Adrenal gland (tissue), 9 donors: ENCODE measurements at regions not wholly inside any gene's neighbourhood (a gene's known extent, or its start where the extent isn't known, plus 50 kb on each side); places are given as distances from the start of the nearest gene placed in this dataset.

Experiments
- DNase-seq, 7 donors: peaks; one replicate each; pipeline ENCODE4 v3.0.0-alpha.2; 2019 to 2020
- H3K27ac ChIP-seq, 5 donors: fragments of 200-600 bp; sonication (generic) in 4 of 5; 1 replicate in 3 of 5; 2 replicates in 2 of 5; pipeline versions ENCODE4 v1.5.1 to v1.8.0; 2016 to 2020; ENCODE audit warnings: mild to moderate bottlenecking in 1 of 5
- H3K27me3 ChIP-seq: fragments of 200-600 bp; 2 replicates; pipeline ENCODE4 v1.8.0; 2021
- H3K36me3 ChIP-seq, 2 donors: fragments of 200-600 bp; replicated peaks in 1 of 2; 1 replicate in 1 of 2; 2 replicates in 1 of 2; pipeline versions ENCODE4 v1.5.1 to v1.8.0; 2018 to 2022
- H3K4me1 ChIP-seq, 2 donors: fragments of 200-600 bp; replicated peaks in 1 of 2; 1 replicate in 1 of 2; 2 replicates in 1 of 2; pipeline versions ENCODE4 v1.5.1 to v1.8.0; 2018 to 2021
- H3K4me3 ChIP-seq, 4 donors: fragments of 200-600 bp; sonication (generic) in 3 of 4; one replicate each; pipeline ENCODE4 v1.5.1; 2016 to 2018
- H3K9me3 ChIP-seq, 3 donors: fragments of 200-600 bp; sonication (generic) in 1 of 3; replicated peaks in 1 of 3; 1 replicate in 2 of 3; 2 replicates in 1 of 3; pipeline versions ENCODE4 v1.5.1 to v1.8.0; 2016 to 2021
- POLR2A ChIP-seq, 2 donors: fragments of 450-650 bp; IDR thresholded peaks; one replicate each; pipeline ENCODE4 v1.6.1; 2017; ENCODE audit warnings: antibody characterized with exemption in 2 of 2, mild to moderate bottlenecking in 2 of 2, moderate library complexity in 1 of 2
- WGBS, 4 donors: extraction: QIAGEN DNeasy Blood & Tissue Kit in 2 of 4; methylation state at CpG; one replicate each; pipeline versions ENCODE4 v1.1.5 to v1.1.7; 2013 to 2017; 5-methylcytosine and 5-hydroxymethylcytosine counted together
- intact Hi-C, 2 donors: fragments of 100-400 bp; cut with DNase I; formaldehyde crosslinking; loops; one replicate each; pipeline versions ENCODE4 v1.14.1 to v1.15.0; 2022 to 2023
- TF ChIP-seq, protein P1 (sequence below), 6 experiments: fragments of 450-650 bp in 4 of 6; fragments of 200-600 bp in 2 of 6; sonication (generic) in 1 of 6; IDR thresholded peaks; 1 replicate in 5 of 6; 2 replicates in 1 of 6; pipeline versions ENCODE4 v1.5.1 to v1.8.0; 2016 to 2021; ENCODE audit warnings: antibody characterized with exemption in 6 of 6, mild to moderate bottlenecking in 2 of 6, moderate library complexity in 1 of 6
- donor health status: healthy with polysubstance abuse.
- donor health status: Bipolar disorder and iron deficiency.
- donor health status: DM: yes; HTN: yes; CAD: no.
- donor health status: DM: no; HTN: no; CAD: no.
- donor health status: DM: no; HTN: no; CAD: no.

GRCh38 chr20:60271597-60271996, 313.4 kb downstream of the CDH26 start:
- no peaks in the 10 kb centered on the region for H3K27me3 ChIP-seq
- 41 to 63% (median 56%) methylated on average over 2 of the region's 2 CpGs for WGBS, 4 donors
- H3K36me3 ChIP-seq: no peaks in the 10 kb centered on the region
- no peak overlapping the region for H3K4me3 ChIP-seq
- no peak overlapping the region for H3K27ac ChIP-seq
- TF ChIP-seq, protein P1, sequence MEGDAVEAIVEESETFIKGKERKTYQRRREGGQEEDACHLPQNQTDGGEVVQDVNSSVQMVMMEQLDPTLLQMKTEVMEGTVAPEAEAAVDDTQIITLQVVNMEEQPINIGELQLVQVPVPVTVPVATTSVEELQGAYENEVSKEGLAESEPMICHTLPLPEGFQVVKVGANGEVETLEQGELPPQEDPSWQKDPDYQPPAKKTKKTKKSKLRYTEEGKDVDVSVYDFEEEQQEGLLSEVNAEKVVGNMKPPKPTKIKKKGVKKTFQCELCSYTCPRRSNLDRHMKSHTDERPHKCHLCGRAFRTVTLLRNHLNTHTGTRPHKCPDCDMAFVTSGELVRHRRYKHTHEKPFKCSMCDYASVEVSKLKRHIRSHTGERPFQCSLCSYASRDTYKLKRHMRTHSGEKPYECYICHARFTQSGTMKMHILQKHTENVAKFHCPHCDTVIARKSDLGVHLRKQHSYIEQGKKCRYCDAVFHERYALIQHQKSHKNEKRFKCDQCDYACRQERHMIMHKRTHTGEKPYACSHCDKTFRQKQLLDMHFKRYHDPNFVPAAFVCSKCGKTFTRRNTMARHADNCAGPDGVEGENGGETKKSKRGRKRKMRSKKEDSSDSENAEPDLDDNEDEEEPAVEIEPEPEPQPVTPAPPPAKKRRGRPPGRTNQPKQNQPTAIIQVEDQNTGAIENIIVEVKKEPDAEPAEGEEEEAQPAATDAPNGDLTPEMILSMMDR (IDR thresholded peaks at IDR 0.05): peak in 1 of 6 experiments; percentile 15
- TF ChIP-seq POLR2A (IDR thresholded peaks at IDR 0.05): no peak
- intact Hi-C loops: no loop called here
- no peaks in the 10 kb centered on the region for H3K4me1 ChIP-seq
- DNase-seq: no peak
- H3K9me3 ChIP-seq: no peaks in the 10 kb centered on the region

- intact Hi-C loops: no loop called here
- H3K9me3 ChIP-seq: no peaks in the 10 kb centered on the region
- H3K27ac ChIP-seq: no peak overlapping the region
- no peak for DNase-seq
- WGBS, 4 donors: 57 to 66% (median 60%) methylated on average over 6 of the region's 6 CpGs
- no peaks in the 10 kb centered on the region for H3K4me1 ChIP-seq
- no peaks in the 10 kb centered on the region for H3K36me3 ChIP-seq
- no peak for TF ChIP-seq POLR2A (IDR thresholded peaks at IDR 0.05)
- TF ChIP-seq, protein P1 (IDR thresholded peaks at IDR 0.05): no peak
- no peak overlapping the region for H3K4me3 ChIP-seq
- H3K27me3 ChIP-seq: no peaks in the 10 kb centered on the region
Observed at GRCh38 chr20:60272790-60273189, 314.6 kb downstream of the CDH26 start.

DNA sequence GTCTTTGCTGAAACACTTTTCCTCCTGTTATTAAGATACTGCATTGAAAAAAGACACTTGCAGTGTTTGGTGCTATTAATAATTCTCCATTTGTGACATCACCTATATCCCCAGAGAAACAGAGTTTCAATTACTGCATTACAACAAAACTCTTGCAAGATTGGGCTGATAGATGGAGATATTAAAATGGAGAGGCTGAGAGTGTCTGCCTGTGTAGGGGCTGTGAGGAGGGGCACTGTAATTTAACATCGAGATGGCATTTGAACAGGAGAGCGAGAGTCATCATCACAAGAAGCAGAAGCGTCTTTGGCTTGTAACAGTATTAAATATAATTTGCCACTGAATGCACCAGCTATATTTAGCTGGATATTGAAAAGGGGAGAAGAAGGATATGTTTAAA, 316.5 kb downstream of the CDH26 start:
- H3K27me3 ChIP-seq: no peaks in the 10 kb centered on the region

DNA sequence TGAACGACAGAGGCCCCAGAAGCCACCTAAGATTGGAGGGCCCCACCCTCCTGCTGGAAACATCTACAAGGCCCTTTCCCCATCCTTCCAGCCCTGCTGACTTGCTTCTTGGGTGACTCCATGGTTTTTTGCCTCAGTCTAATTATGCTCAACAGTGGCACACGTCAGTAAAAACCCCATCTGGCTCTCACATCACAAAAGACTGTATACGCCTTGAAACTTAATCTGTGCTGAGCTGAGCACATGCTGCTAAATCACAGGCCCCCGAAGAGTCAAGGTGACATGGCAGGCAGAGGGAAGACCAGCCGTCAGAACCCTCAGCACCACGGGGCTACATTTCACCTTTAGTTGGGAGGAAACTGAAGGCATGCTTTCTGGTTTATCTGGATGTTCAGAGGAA, 323.1 kb downstream of the CDH26 start:
- Histone ChIP-seq H3K4me1 (no peaks in the 10 kb centered on the region), H3K36me3 (no peaks in the 10 kb centered on the region), H3K27ac (no peak overlapping the region), H3K27me3 (no peaks in the 10 kb centered on the region), H3K9me3 (no peaks in the 10 kb centered on the region), H3K4me3 (no peak overlapping the region)
- intact Hi-C loops: no loop called here
- DNase-seq: no peak
- TF ChIP-seq, protein P1 (IDR thresholded peaks at IDR 0.05): no peak
- no peak for TF ChIP-seq POLR2A (IDR thresholded peaks at IDR 0.05)
- 81 to 100% (median 85%) methylated on average over 4 to 6 of the region's 6 CpGs for WGBS, 4 donors

More for the DNA sequence above, 316.5 kb downstream of the CDH26 start:
- H3K36me3 ChIP-seq: no peaks in the 10 kb centered on the region
- TF ChIP-seq, protein P1 (IDR thresholded peaks at IDR 0.05): no peak
- TF ChIP-seq POLR2A (IDR thresholded peaks at IDR 0.05): no peak
- intact Hi-C loops: no loop called here
- no peak overlapping the region for H3K4me3 ChIP-seq
- no peak overlapping the region for H3K27ac ChIP-seq
- no peak for DNase-seq
- WGBS, 4 donors: 74 to 88% (median 82%) methylated on average over 3 of the region's 3 CpGs
- no peaks in the 10 kb centered on the region for H3K9me3 ChIP-seq
- H3K4me1 ChIP-seq: no peaks in the 10 kb centered on the region
